ENCODE measurements at regions not wholly inside any gene's neighbourhood (a gene's known extent, or its start where the extent isn't known, plus 50 kb on each side); places are given as distances from the start of the nearest gene placed in this dataset.

DNA sequence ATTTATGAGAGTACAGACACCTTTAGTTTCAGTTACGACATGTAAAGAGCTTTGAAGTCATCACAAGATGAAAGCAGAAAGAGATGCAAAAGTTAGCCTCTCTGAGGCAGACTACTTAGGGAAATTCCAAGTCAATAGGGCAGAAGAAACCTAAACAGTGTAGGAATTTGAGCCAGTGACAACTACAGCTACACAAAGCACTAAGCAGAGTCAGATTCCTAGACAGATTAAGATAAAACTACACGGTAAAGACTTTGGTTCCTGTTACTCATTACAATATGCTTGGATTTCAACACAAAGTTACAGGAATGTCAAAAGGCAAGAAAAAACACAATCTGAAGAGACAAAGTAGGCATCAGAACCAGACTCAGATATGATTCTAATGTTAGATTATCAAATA, 1302.3 kb downstream of the FSCB start:
- in situ Hi-C loops (cut with HindIII; ENCODE audit: extremely low pct_ligation_motif_present, low pct_unique_long_range_greater_than_20kb): loop anchor here (25.0 kb wide), 1 partner anchor 282 kb away; no protein-coding TSS in a partner anchor
- no TSS peak for BruUV-seq (replicated peaks)
- H3K27me3 ChIP-seq (ENCODE audit: control insufficient read depth in 1 of 2, insufficient read depth in 2 of 2, low read length in 2 of 2): no peaks in the 10 kb centered on the region
- H3K4me1 ChIP-seq (ENCODE audit: insufficient read depth, low read length): no peaks in the 10 kb centered on the region
- H3K27ac ChIP-seq (ENCODE audit: extremely low read length, insufficient read depth, low read length): no peak overlapping the region
- no peak overlapping the region for H2AFZ ChIP-seq (ENCODE audit: low read length)
- WGBS (ENCODE audit: low lambda C conversion rate): 9% methylated on average over 2 of the region's 2 CpGs
- no peaks in the 10 kb centered on the region for H4K20me1 ChIP-seq (ENCODE audit: insufficient read depth, low read length)
- H3K79me2 ChIP-seq (ENCODE audit: insufficient read depth, low read length): no peaks in the 10 kb centered on the region
- CTCF ChIA-PET (ENCODE audit: low intra/inter-chr PET ratio, low total read pairs): no interaction called here
- peaks cover 95% of the 10 kb centered on the region for H3K9me3 ChIP-seq (ENCODE audit: low read length)
- DNase-seq (ENCODE audit: low spot score) (no peak), ATAC-seq (no peak), FAIRE-seq (no peak)
- H3K4me2 ChIP-seq (ENCODE audit: low read depth, low read length): no peak overlapping the region
- no peak overlapping the region for H3K4me3 ChIP-seq (replicated peaks in 1 of 3; ENCODE audit: insufficient read depth in 1 of 3, low read depth in 2 of 3, low read length in 3 of 3)
- TF ChIP-seq STAG1 (CRISPR knock-in tag; IDR thresholded peaks at IDR 0.05) (no peak), NFE2 (CRISPR knock-in tag; IDR thresholded peaks at IDR 0.05) (no peak), ZNF672 (CRISPR knock-in tag; IDR thresholded peaks at IDR 0.05) (no peak), KLF13 (CRISPR knock-in tag; IDR thresholded peaks at IDR 0.05) (no peak), EHMT2 (IDR thresholded peaks at IDR 0.05; ENCODE audit: borderline replicate concordance, low read depth, low read length) (no peak), ZBTB21 (CRISPR knock-in tag; IDR thresholded peaks at IDR 0.05) (no peak), CREB1 (IDR thresholded peaks at IDR 0.05) (no peak), CREB1 (CRISPR knock-in tag; IDR thresholded peaks at IDR 0.05) (no peak), ZNF891 (CRISPR knock-in tag; IDR thresholded peaks at IDR 0.05) (no peak), SRSF9 (IDR thresholded peaks at IDR 0.05; ENCODE audit: borderline replicate concordance, insufficient read depth, low read depth, low read length, poor library complexity, severe bottlenecking) (no peak)
- TF ChIP-seq, protein P1, sequence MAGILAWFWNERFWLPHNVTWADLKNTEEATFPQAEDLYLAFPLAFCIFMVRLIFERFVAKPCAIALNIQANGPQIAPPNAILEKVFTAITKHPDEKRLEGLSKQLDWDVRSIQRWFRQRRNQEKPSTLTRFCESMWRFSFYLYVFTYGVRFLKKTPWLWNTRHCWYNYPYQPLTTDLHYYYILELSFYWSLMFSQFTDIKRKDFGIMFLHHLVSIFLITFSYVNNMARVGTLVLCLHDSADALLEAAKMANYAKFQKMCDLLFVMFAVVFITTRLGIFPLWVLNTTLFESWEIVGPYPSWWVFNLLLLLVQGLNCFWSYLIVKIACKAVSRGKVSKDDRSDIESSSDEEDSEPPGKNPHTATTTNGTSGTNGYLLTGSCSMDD (CRISPR knock-in tag; IDR thresholded peaks at IDR 0.05): no peak
- no peak overlapping the region for H3K9ac ChIP-seq (ENCODE audit: insufficient read depth, low read depth, low read length)
- no peaks in the 10 kb centered on the region for H3K36me3 ChIP-seq (replicated peaks in 1 of 2; ENCODE audit: control insufficient read depth in 1 of 2, insufficient read depth in 2 of 2, low read length in 2 of 2)
- POLR2A ChIA-PET: no interaction called here
- intact Hi-C loops (cut with micrococcal nuclease; ENCODE audit: unreplicated experiment): no loop called here
